GM13976 (cell line): ENCODE measurements at regions not wholly inside any gene's neighbourhood (a gene's known extent, or its start where the extent isn't known, plus 50 kb on each side); places are given as distances from the start of the nearest gene placed in this dataset.

Experiments
- DNase-seq: peaks from one replicate; pipeline ENCODE4 v3.0.0; 2012; ENCODE audit warnings: low spot score
- in situ Hi-C: fragments of 300-500 bp; cut with MboI; formaldehyde crosslinking; loops from one replicate; pipeline ENCODE4 v1.12.0; 2022; ENCODE audit warnings: low sequenced_read_pairs, mixed read lengths, inconsistent platforms; ENCODE audit not compliant: unreplicated experiment
- TF ChIP-seq, protein P1 (sequence below): IDR thresholded peaks from 2 replicates; pipeline ENCODE4 v1.5.1; 2012; ENCODE audit warnings: borderline replicate concordance, mild to moderate bottlenecking; ENCODE audit not compliant: insufficient read depth; ENCODE audit errors: extremely low read depth, missing control alignments, control extremely low read depth

DNA sequence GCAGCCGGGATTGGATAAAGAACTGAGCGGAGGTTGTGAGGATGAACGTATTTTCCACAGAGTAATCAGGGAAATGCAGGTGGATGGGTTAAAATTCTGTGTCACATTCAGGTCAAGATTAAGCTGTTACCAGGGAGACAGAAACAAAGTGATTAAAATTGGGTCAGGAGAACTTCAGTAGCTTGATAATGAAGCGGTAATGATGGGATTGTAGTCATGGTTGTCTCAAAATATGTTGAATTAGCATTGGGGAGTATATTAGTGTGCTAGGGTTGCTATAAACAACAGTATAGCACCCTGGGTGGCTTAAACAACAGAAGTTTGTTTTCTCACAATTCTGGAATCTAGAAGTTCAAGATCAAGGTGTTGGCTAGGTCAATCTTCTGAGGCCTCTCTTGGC, 155.5 kb downstream of the GJA1 start:
- in situ Hi-C loops = no loop called here
- TF ChIP-seq, protein P1, sequence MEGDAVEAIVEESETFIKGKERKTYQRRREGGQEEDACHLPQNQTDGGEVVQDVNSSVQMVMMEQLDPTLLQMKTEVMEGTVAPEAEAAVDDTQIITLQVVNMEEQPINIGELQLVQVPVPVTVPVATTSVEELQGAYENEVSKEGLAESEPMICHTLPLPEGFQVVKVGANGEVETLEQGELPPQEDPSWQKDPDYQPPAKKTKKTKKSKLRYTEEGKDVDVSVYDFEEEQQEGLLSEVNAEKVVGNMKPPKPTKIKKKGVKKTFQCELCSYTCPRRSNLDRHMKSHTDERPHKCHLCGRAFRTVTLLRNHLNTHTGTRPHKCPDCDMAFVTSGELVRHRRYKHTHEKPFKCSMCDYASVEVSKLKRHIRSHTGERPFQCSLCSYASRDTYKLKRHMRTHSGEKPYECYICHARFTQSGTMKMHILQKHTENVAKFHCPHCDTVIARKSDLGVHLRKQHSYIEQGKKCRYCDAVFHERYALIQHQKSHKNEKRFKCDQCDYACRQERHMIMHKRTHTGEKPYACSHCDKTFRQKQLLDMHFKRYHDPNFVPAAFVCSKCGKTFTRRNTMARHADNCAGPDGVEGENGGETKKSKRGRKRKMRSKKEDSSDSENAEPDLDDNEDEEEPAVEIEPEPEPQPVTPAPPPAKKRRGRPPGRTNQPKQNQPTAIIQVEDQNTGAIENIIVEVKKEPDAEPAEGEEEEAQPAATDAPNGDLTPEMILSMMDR = no peak
- no peak for DNase-seq

DNA sequence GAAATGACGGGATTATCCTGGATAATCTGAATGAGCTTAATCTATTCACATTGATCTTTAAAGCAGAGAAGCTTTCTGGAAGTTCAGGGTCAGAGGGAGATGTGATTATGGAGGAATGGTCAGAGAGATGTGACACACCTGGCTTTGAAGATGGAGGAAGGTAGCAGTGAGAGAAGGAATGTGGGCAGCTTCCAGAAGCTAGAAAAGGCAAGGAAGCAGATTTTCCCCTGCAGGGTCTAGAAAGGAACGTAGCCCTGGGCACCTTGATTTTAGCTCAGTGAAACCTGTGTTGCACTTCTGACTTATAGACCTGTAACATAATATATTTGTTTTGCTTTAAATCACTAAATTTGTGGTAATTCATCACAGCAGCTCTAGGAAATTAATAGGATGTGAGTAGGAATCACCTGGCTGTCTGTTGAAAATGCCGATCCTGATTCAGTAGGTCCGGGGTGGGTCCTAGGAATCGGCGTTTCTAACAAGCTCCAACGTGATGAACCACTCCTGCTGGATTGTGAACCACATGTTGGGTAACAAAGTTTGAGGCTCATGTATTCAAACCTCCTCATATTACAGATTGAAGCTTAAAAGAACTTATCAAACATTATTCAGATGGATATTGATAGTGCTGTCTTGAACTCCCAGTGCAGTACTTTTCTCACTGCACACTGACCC, 157.0 kb downstream of the GJA1 start:
- in situ Hi-C loops = no loop called here
- TF ChIP-seq, protein P1 = no peak
- no peak for DNase-seq

DNA sequence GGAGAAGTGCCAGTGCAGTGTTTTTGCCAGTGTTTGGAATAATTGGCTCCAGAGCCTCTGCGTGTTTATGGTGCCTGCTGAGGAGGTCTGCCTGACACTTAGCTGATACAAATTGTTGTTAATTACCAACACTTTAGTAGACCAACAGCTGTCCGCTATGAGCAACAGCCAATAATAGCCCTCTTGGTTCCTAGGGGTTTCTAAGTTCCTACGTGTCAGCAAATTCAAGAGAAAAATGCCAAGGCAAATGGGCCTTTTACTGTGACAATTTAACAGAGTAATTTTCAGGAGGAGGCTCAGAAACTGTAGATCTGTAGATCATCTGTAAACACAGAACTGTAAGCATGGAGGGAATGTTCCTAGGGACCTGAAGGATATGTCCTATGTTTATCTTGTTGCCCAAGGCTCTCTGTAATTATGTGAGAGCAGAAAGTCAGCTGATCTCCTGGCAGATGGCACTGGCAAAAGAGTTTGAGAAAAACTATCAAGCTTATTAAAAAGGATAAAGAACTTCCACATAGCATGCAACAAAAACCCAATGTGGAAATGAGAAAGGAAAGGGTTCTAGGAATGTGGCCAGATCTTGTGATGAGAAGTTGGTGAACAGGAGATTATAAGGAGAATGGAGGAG, 157.7 kb downstream of the GJA1 start:
- in situ Hi-C loops = no loop called here
- TF ChIP-seq, protein P1 = no peak
- DNase-seq = no peak

DNA sequence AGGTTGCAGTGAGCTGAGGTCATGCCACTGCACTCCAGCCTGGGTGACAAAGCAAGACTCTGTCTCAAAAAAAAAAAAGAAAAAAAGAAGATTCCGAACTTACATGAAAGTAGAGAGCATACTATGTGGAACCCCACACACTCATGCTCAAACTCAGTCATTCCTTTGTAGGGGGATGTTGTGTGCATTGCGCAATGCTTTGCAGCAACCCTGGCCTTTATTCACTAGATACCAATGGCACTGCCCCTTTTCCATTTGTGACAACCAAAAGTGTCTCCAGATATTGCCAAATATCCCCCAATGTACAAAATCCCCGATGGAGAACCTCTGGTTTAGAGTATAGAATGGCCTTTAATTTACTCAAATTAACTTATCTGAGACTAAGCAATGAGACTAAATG, 158.6 kb downstream of the GJA1 start:
- TF ChIP-seq, protein P1 = no peak
- no peak for DNase-seq
- in situ Hi-C loops = no loop called here

DNA sequence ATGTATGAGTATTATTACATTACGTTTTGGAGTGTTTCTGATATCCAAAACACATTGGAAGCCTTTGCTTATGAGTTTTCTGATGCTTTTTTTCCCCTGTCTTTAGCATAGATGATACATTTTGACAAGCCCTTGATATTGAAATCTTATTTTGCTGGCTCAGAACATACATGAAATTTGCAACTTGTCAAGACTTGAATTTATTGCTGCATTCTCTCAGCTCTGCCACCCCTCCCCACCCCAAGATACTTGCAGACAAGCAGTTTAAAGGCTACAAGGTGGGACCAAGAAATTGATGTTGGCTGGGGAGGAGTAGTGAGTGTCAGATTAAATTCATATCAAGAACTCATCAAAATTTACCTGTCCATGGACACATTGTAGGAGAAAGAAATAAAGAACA, 160.2 kb downstream of the GJA1 start:
- TF ChIP-seq, protein P1 = no peak
- DNase-seq = no peak
- in situ Hi-C loops = no loop called here

DNA sequence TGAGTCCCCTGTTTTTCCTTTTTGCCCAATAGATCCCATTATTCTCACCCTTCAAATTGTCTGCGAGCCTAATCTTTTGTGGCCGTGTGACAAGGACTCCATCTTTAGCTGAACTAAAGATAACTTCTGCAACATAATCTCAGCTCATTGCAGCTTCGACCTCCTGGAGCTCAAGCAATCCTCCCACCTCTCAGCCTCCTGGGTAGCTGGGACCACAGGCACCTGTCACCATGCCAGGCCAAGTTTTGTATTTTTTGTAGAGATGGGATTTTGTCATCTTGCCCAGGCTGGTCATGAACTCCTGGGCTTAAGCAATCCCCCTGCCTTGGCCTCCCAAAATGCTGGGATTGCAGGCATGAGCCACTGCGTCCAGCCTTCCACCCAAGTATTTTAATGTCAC, 161.0 kb downstream of the GJA1 start:
- TF ChIP-seq, protein P1 = no peak
- in situ Hi-C loops = no loop called here
- DNase-seq = no peak
